ENCODE measurements at regions not wholly inside any gene's neighbourhood (a gene's known extent, or its start where the extent isn't known, plus 50 kb on each side); places are given as distances from the start of the nearest gene placed in this dataset.

DNA sequence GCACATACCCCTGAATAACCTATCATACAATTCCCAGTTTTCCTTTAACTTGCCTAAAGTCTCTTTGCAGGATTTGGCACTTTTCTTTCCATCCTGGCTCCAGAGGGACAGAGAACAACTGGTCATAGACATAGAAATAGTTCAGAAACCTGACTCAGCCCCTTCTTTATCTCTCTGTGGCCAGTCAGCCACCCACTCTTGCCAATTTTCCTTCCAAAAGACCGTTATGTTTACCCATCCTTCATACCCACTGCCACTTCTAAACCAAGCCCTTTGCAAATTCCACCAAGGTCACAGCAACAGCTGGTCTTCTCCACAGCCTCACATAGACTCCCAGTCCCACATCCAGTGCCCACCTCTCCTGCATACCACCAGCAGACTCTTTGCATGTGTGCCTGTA lies 127.2 kb upstream of the FGGY start:
- no peak for TF ChIP-seq CTCF (IDR thresholded peaks at IDR 0.05; ENCODE audit: poor library complexity)
- no peak for TF ChIP-seq EZH2 (IDR thresholded peaks at IDR 0.05; ENCODE audit: borderline replicate concordance)

Data from hepatocyte (in vitro differentiated cells).